ENCODE measurements at regions not wholly inside any gene's neighbourhood (a gene's known extent, or its start where the extent isn't known, plus 50 kb on each side); places are given as distances from the start of the nearest gene placed in this dataset.

GRCh38 chr2:236960531-236960930, 125.2 kb upstream of the COPS8 start:
- no peak for FAIRE-seq

GRCh38 chr2:236962816-236963215, 122.9 kb upstream of the COPS8 start:
- FAIRE-seq, result no peak

GRCh38 chr2:236963631-236964182, 122.0 kb upstream of the COPS8 start:
- no peak for FAIRE-seq

- FAIRE-seq, result no peak
Measured at GRCh38 chr2:236964291-236964690, 121.4 kb upstream of the COPS8 start.

GRCh38 chr2:236965021-236965840, 120.5 kb upstream of the COPS8 start:
- FAIRE-seq, result no peak

- no peak for FAIRE-seq
Measured at GRCh38 chr2:236965841-236966096, 119.9 kb upstream of the COPS8 start.

GRCh38 chr2:236967499-236967783, 118.2 kb upstream of the COPS8 start:
- FAIRE-seq, result no peak

GRCh38 chr2:236968101-236968879, 117.4 kb upstream of the COPS8 start:
- no peak for FAIRE-seq

GRCh38 chr2:236968880-236969534, 116.7 kb upstream of the COPS8 start:
- FAIRE-seq, result no peak

GRCh38 chr2:236969767-236970655, 115.7 kb upstream of the COPS8 start:
- no peak for FAIRE-seq

GRCh38 chr2:236970656-236971010, 115.1 kb upstream of the COPS8 start:
- no peak for FAIRE-seq

- FAIRE-seq, result no peak
Measured at GRCh38 chr2:236971131-236971821, 114.4 kb upstream of the COPS8 start.

GRCh38 chr2:236971919-236972381, 113.7 kb upstream of the COPS8 start:
- no peak for FAIRE-seq

GRCh38 chr2:236972491-236973342, 113.0 kb upstream of the COPS8 start:
- no peak for FAIRE-seq

GRCh38 chr2:236973343-236973980, 112.2 kb upstream of the COPS8 start:
- FAIRE-seq, result no peak

GRCh38 chr2:236974148-236974547, 111.5 kb upstream of the COPS8 start:
- no peak for FAIRE-seq

GRCh38 chr2:236974752-236975151, 110.9 kb upstream of the COPS8 start:
- FAIRE-seq, result no peak

GRCh38 chr2:236975766-236976165, 109.9 kb upstream of the COPS8 start:
- no peak for FAIRE-seq

GRCh38 chr2:236976266-236977062, 109.2 kb upstream of the COPS8 start:
- FAIRE-seq, result no peak

Measured in endometrium (tissue), 2 donors.